PFSK-1 (cell line): ENCODE measurements at regions not wholly inside any gene's neighbourhood (a gene's known extent, or its start where the extent isn't known, plus 50 kb on each side); places are given as distances from the start of the nearest gene placed in this dataset.

Experiments used
- FOXP2 ChIP-seq: optimal IDR thresholded peaks from 2 replicates; pipeline ENCODE3; 2011; ENCODE audit warnings: borderline replicate concordance, control low read depth, inconsistent platforms; ENCODE audit not compliant: insufficient read depth; ENCODE audit errors: extremely low read length, extremely low read depth
- POLR2AphosphoS5 ChIP-seq: IDR thresholded peaks from 2 replicates; pipeline ENCODE4 v1.6.1; 2012; ENCODE audit warnings: low read depth, mild to moderate bottlenecking, control low read depth, low read length, moderate library complexity
- SIN3A ChIP-seq: IDR thresholded peaks from 2 replicates; pipeline ENCODE4 v1.6.1; 2012; ENCODE audit warnings: mild to moderate bottlenecking, low read length, moderate library complexity, borderline replicate concordance; ENCODE audit not compliant: insufficient read depth
- TAF1 ChIP-seq: IDR thresholded peaks from 2 replicates; pipeline ENCODE4 v1.6.1; 2012; ENCODE audit warnings: low read length, control low read depth, borderline replicate concordance; ENCODE audit not compliant: insufficient read depth
- TF ChIP-seq, protein P1 (sequence below), 2 experiments: IDR thresholded peaks; 2 replicates each; pipeline versions ENCODE4 v1.6.1 to v1.8.0; 2011 to 2012; ENCODE audit warnings: low read depth in 2 of 2, low read length in 2 of 2, control low read depth in 1 of 2, inconsistent platforms in 1 of 2, mild to moderate bottlenecking in 1 of 2, moderate library complexity in 1 of 2; ENCODE audit not compliant: insufficient read depth in 1 of 2

DNA sequence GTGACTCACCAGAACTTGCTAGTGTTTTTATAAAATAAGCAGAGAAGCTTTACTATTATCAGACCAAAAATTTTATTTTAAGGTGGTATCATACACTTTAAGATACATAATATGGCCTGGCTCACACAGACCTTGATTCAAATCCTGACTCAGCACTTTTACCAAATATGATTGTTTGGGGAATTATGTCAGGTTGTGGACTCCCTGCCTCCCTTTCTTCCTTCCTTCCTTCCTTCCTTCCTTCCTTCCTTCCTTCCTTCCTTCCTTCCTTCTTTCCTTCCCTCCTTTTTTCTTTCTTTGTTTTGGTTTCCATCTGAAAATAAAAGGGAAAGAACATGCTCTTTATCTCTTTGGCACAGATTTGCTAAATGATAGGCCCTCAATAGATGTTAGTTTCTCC is 186.0 kb upstream of the MMS22L start:
- no peak for TF ChIP-seq SIN3A
- no peak for TF ChIP-seq FOXP2
- no peak for TF ChIP-seq TAF1
- TF ChIP-seq POLR2AphosphoS5, result no peak
- TF ChIP-seq, protein P1, sequence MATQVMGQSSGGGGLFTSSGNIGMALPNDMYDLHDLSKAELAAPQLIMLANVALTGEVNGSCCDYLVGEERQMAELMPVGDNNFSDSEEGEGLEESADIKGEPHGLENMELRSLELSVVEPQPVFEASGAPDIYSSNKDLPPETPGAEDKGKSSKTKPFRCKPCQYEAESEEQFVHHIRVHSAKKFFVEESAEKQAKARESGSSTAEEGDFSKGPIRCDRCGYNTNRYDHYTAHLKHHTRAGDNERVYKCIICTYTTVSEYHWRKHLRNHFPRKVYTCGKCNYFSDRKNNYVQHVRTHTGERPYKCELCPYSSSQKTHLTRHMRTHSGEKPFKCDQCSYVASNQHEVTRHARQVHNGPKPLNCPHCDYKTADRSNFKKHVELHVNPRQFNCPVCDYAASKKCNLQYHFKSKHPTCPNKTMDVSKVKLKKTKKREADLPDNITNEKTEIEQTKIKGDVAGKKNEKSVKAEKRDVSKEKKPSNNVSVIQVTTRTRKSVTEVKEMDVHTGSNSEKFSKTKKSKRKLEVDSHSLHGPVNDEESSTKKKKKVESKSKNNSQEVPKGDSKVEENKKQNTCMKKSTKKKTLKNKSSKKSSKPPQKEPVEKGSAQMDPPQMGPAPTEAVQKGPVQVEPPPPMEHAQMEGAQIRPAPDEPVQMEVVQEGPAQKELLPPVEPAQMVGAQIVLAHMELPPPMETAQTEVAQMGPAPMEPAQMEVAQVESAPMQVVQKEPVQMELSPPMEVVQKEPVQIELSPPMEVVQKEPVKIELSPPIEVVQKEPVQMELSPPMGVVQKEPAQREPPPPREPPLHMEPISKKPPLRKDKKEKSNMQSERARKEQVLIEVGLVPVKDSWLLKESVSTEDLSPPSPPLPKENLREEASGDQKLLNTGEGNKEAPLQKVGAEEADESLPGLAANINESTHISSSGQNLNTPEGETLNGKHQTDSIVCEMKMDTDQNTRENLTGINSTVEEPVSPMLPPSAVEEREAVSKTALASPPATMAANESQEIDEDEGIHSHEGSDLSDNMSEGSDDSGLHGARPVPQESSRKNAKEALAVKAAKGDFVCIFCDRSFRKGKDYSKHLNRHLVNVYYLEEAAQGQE (IDR thresholded peaks at IDR 0.05; ENCODE audit: insufficient read depth in 1 of 2, low read depth in 2 of 2, low read length in 2 of 2), result no peak

DNA sequence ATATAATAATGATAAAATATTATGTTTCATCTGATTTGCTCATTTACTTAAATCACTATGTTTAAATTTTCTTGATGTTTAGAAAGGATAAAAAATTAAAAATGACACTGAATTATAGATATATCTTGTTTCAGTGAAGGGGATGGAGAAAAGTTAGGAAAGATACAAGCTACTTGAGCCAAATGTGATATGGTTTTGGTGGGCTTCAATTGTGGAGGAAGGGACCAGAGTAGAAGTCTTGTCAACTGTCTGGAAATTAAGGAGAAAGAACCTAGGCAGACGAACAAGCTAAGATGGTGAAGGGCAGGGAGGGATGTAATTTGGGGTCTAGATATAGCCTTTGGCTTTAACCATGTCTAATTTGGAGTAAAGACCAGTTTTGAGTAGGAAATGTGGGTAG is 186.4 kb upstream of the MMS22L start:
- TF ChIP-seq POLR2AphosphoS5 (no peak), TAF1 (no peak), FOXP2 (no peak), SIN3A (no peak)
- TF ChIP-seq, protein P1 (IDR thresholded peaks at IDR 0.05; ENCODE audit: insufficient read depth in 1 of 2, low read depth in 2 of 2, low read length in 2 of 2), result no peak

DNA sequence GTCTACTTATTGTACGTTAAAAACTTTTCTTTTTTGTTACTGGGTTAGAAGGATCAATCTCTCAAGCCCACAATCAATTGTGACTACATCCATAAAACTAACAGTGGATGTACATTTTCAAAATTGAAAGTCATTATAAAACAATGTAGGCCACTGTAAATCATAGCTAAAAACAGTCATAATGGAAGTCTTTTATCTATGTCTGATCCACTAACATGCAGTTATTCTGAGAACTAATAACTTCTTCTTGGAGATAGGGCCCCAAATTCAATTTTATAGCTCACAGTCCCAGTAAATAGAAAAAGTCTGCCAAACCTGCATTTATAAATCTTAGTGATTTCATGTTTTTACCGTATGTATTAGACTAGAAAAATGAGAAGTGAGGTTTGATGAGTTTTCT is 187.3 kb upstream of the MMS22L start:
- TF ChIP-seq SIN3A, result no peak
- TF ChIP-seq TAF1, result no peak
- TF ChIP-seq, protein P1 (IDR thresholded peaks at IDR 0.05; ENCODE audit: insufficient read depth in 1 of 2, low read depth in 2 of 2, low read length in 2 of 2), result no peak
- TF ChIP-seq POLR2AphosphoS5, result no peak
- TF ChIP-seq FOXP2, result no peak

DNA sequence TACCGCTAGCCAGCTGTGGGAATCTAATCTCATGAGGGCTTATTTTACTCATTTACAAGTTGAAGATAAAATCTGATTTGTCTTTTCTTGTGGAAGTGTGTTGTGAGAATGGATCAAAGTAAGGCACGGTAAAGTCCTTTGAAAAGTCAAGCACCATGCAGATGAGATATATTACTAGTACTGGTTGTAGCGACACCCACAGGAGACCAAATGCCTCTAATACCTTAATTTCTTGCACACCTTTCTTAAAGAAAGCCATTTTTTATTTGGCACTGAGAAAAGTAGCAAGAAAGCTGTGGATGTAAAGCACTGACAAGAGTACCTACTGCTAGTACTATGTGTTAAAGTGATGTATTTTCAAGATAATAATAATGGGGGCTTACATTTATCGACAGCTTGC is 191.0 kb upstream of the MMS22L start:
- TF ChIP-seq FOXP2 (no peak), SIN3A (no peak), POLR2AphosphoS5 (no peak), TAF1 (no peak)
- TF ChIP-seq, protein P1 (IDR thresholded peaks at IDR 0.05; ENCODE audit: insufficient read depth in 1 of 2, low read depth in 2 of 2, low read length in 2 of 2), result no peak

DNA sequence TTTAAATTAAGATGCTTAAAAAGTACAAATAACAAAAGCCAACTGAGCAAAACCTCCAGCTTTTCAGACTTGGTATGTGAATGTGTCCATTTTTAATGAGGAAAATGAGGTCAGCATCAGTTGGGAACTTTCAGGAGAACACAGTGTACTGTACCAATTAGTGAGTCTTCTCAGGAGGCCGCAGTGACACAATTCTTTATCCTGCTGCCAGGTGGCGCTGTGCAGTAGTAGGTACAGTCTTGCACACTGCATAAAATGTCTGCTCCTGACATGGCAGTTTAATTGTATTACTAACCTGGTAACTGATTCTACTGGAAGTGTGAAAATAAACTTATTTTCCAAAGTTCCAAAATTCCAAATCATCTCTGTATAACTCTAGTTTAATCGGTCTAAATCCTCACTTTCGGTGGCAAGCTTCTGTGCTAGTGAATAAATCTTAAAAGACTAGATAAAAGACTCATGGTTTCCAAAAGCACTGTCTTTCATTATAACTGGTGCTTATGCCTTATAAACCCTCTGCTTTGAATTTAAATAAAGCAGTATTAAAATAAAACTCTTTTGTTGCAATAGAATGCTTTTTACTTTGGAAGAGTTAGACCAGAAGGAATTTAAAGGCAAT is 214.8 kb upstream of the MMS22L start:
- TF ChIP-seq POLR2AphosphoS5, result no peak
- TF ChIP-seq SIN3A, result no peak
- TF ChIP-seq, protein P1 (IDR thresholded peaks at IDR 0.05; ENCODE audit: insufficient read depth in 1 of 2, low read depth in 2 of 2, low read length in 2 of 2), result no peak
- TF ChIP-seq FOXP2, result no peak
- no peak for TF ChIP-seq TAF1
